ENCODE measurements at regions not wholly inside any gene's neighbourhood (a gene's known extent, or its start where the extent isn't known, plus 50 kb on each side); places are given as distances from the start of the nearest gene placed in this dataset.

- CTCF ChIA-PET = interaction anchor here (0.9 to 1.2 kb wide), 3 partner anchors 49 to 356 kb away, joined by 3 to 5 read pairs (median 3); no protein-coding TSS in a partner anchor
- Histone ChIP-seq H3K79me2 (ENCODE audit: insufficient read depth) (no peaks in the 10 kb centered on the region), H3K9me3 (no peaks in the 10 kb centered on the region), H3K4me1 (ENCODE audit: control insufficient read depth in 1 of 2, insufficient read depth in 2 of 2, low read depth in 1 of 2, low read length in 1 of 2) (no peaks in the 10 kb centered on the region), H3K9ac (no peak overlapping the region), H3K4me3 (ENCODE audit: low read depth in 2 of 2, low read length in 1 of 2) (no peak overlapping the region), H3K4me2 (no peak overlapping the region), H3K36me3 (replicated peaks in 1 of 2; ENCODE audit: control insufficient read depth in 1 of 2, insufficient read depth in 2 of 2, low read length in 1 of 2) (no peaks in the 10 kb centered on the region), H3K27ac (ENCODE audit: low read depth in 2 of 2, low read length in 1 of 2) (no peak overlapping the region), H3K9me2 (no peaks in the 10 kb centered on the region), H3F3A (replicated peaks; ENCODE audit: insufficient read depth) (no peaks in the 10 kb centered on the region), H3K27me3 (ENCODE audit: insufficient read depth) (no peaks in the 10 kb centered on the region), H4K20me1 (ENCODE audit: insufficient read depth) (no peaks in the 10 kb centered on the region), H2AFZ (ENCODE audit: low read depth) (no peak overlapping the region)
- POLR2A ChIA-PET = no interaction called here
- no peak for DNase-seq
- 29% methylated on average over 2 of the region's 2 CpGs for WGBS (ENCODE audit: low lambda C conversion rate)
- TF ChIP-seq CTCF (IDR thresholded peaks at IDR 0.05) = no peak
- no peak for TF ChIP-seq IRF3 (IDR thresholded peaks at IDR 0.05; ENCODE audit: low read depth, low read length)
- TF ChIP-seq TCF12 (IDR thresholded peaks at IDR 0.05) = no peak
- no peak for TF ChIP-seq ZBTB33 (IDR thresholded peaks at IDR 0.05; ENCODE audit: borderline replicate concordance, low read depth)
- no peak for TF ChIP-seq USF1 (IDR thresholded peaks at IDR 0.05; ENCODE audit: borderline replicate concordance, low read depth)
- no peak for TF ChIP-seq USF2 (IDR thresholded peaks at IDR 0.05; ENCODE audit: borderline replicate concordance, low read depth, low read length)
- TF ChIP-seq RAD21 (IDR thresholded peaks at IDR 0.05; ENCODE audit: low read length) = no peak
- no peak for TF ChIP-seq CHD2 (IDR thresholded peaks at IDR 0.05; ENCODE audit: low read length, partially characterized antibody)
- TF ChIP-seq SIN3A (IDR thresholded peaks at IDR 0.05; ENCODE audit: borderline replicate concordance, low read depth, low read length) = no peak
- TF ChIP-seq RFX5 (IDR thresholded peaks at IDR 0.05; ENCODE audit: low read length) = no peak
- TF ChIP-seq MEF2A (IDR thresholded peaks at IDR 0.05; ENCODE audit: borderline replicate concordance, low read depth) = no peak
- no peak for TF ChIP-seq SMC3 (IDR thresholded peaks at IDR 0.05; ENCODE audit: low read depth, low read length)
- no peak for TF ChIP-seq ELF1 (IDR thresholded peaks at IDR 0.05)
- no peak for TF ChIP-seq MAX (IDR thresholded peaks at IDR 0.05; ENCODE audit: low read depth)
- no peak for TF ChIP-seq RCOR1 (IDR thresholded peaks at IDR 0.05; ENCODE audit: low read length)
- TF ChIP-seq PBX3 (IDR thresholded peaks at IDR 0.05) = no peak
- TF ChIP-seq GABPA (IDR thresholded peaks at IDR 0.05; ENCODE audit: low read depth) = no peak
- TF ChIP-seq GATA2 (CRISPR knock-in tag; IDR thresholded peaks at IDR 0.05) = no peak
- no peak for TF ChIP-seq FOXM1 (IDR thresholded peaks at IDR 0.05; ENCODE audit: low read depth)
These were observed 355.3 kb upstream of the TRPC7 start for GRCh38 chr5:136720674-136721073.

Data from SK-N-SH (cell line).